ENCODE measurements at regions not wholly inside any gene's neighbourhood (a gene's known extent, or its start where the extent isn't known, plus 50 kb on each side); places are given as distances from the start of the nearest gene placed in this dataset.

- no peak overlapping the region for H3K27ac ChIP-seq (ENCODE audit: low read length)
- H3K4me3 ChIP-seq (ENCODE audit: low read length), result no peak overlapping the region
- no peaks in the 10 kb centered on the region for H3K9me3 ChIP-seq (ENCODE audit: control insufficient read depth, low read length)
- no peaks in the 10 kb centered on the region for H3K4me1 ChIP-seq (ENCODE audit: control insufficient read depth, insufficient read depth, low read length)
- H3K27me3 ChIP-seq (ENCODE audit: control insufficient read depth, insufficient read depth), result no peaks in the 10 kb centered on the region
- ATAC-seq (no peak), DNase-seq (no peak)
- intact Hi-C loops (cut with DNase I), result no loop called here
- WGBS, result 89% methylated on average over 4 of the region's 4 CpGs
Observed at GRCh38 chr20:52777171-52777570, 195.0 kb upstream of the TSHZ2 start.

DNA sequence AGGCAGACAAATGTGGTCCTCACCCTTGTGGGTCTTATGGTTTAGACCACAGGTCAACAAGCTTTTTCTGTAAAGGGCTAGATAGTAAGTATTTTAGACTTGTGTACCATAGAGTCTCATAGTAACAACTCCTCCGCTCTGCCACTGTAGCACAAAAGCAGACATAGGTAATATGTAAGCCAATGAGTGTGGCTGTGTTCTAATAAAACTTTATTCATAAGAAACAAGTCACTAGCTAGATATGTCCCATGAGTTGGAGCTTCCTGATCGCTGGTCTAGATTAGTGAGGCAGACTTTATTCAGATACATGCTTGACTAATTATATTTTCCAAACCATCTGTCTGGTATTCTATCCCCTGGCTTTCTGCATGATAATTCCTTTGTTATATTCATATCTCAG lies 196.4 kb upstream of the TSHZ2 start:
- Histone ChIP-seq H3K27ac (ENCODE audit: low read length) (no peak overlapping the region), H3K27me3 (ENCODE audit: control insufficient read depth, insufficient read depth) (no peaks in the 10 kb centered on the region), H3K4me3 (ENCODE audit: low read length) (no peak overlapping the region), H3K9me3 (ENCODE audit: control insufficient read depth, low read length) (no peaks in the 10 kb centered on the region), H3K4me1 (ENCODE audit: control insufficient read depth, insufficient read depth, low read length) (no peaks in the 10 kb centered on the region)
- ATAC-seq (no peak), DNase-seq (no peak)
- 95% methylated on average over 2 of the region's 2 CpGs for WGBS
- intact Hi-C loops (cut with DNase I), result no loop called here

GRCh38 chr20:52768694-52769093 lies 203.5 kb upstream of the TSHZ2 start:
- Histone ChIP-seq H3K4me1 (ENCODE audit: control insufficient read depth, insufficient read depth, low read length) (no peaks in the 10 kb centered on the region), H3K27ac (ENCODE audit: low read length) (no peak overlapping the region), H3K27me3 (ENCODE audit: control insufficient read depth, insufficient read depth) (no peaks in the 10 kb centered on the region), H3K9me3 (ENCODE audit: control insufficient read depth, low read length) (no peaks in the 10 kb centered on the region), H3K4me3 (ENCODE audit: low read length) (no peak overlapping the region)
- peak in 2 of 3 donors; percentile 20 to 72 for DNase-seq
- 20% methylated on average over 6 of the region's 6 CpGs for WGBS
- intact Hi-C loops (cut with DNase I), result no loop called here
- peak; percentile 34 to 47 for ATAC-seq

DNA sequence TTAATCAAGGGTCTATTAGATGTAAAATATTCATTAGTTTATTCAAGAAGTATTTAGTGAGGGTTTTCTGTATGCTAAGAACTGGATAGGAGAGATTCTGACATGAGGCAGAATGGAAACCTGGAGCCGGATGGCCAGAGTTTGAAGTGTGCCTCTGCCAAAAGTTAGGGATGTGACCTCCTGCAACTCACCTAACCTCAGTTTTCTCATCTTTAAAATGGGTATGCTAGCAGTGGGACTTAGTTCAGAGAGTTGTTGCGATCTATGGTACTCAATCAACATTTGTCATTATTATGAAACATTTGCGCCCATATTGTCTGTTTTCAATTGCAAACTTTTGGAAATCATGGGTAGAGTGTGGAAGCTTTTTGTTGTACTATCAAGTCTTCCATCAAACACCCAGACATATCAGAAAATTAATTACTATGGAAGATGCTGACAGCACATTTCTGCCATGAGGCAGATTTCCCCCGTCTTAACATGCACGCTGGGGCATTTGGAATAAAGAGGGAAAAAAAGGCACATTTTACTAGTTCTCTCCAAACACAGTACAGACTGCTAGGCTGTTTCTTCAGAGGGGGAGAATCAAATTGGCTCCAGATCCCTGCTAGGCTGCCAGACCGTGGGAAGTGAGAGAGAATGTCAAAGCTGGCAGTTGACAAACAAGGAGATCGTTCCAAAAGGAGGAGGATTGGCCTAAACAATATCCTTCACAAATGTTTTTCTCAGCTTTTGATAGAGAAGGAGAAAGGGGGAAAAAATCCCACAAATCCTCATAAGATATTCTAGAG lies 205.3 kb upstream of the TSHZ2 start:
- DNase-seq, result peak; percentile 21 to 79 (median 70)
- H3K27ac ChIP-seq (ENCODE audit: low read length), result no peak overlapping the region
- no peaks in the 10 kb centered on the region for H3K9me3 ChIP-seq (ENCODE audit: control insufficient read depth, low read length)
- no peaks in the 10 kb centered on the region for H3K4me1 ChIP-seq (ENCODE audit: control insufficient read depth, insufficient read depth, low read length)
- intact Hi-C loops (cut with DNase I), result no loop called here
- ATAC-seq, result peak in 1 of 2 donors; percentile 83
- WGBS, result 64% methylated on average over 7 of the region's 7 CpGs
- no peaks in the 10 kb centered on the region for H3K27me3 ChIP-seq (ENCODE audit: control insufficient read depth, insufficient read depth)
- no peak overlapping the region for H3K4me3 ChIP-seq (ENCODE audit: low read length)

GRCh38 chr20:52763321-52763853 lies 208.8 kb upstream of the TSHZ2 start:
- ATAC-seq (no peak), DNase-seq (no peak)
- Histone ChIP-seq H3K27me3 (ENCODE audit: control insufficient read depth, insufficient read depth) (no peaks in the 10 kb centered on the region), H3K27ac (ENCODE audit: low read length) (no peak overlapping the region), H3K4me3 (ENCODE audit: low read length) (no peak overlapping the region), H3K9me3 (ENCODE audit: control insufficient read depth, low read length) (no peaks in the 10 kb centered on the region), H3K4me1 (ENCODE audit: control insufficient read depth, insufficient read depth, low read length) (no peaks in the 10 kb centered on the region)
- 87% methylated on average over 9 of the region's 9 CpGs for WGBS
- intact Hi-C loops (cut with DNase I), result no loop called here

- Histone ChIP-seq H3K27ac (ENCODE audit: low read length) (peak overlapping the region; percentile 36), H3K4me3 (ENCODE audit: low read length) (no peak overlapping the region), H3K9me3 (ENCODE audit: control insufficient read depth, low read length) (no peaks in the 10 kb centered on the region), H3K4me1 (ENCODE audit: control insufficient read depth, insufficient read depth, low read length) (no peaks in the 10 kb centered on the region), H3K27me3 (ENCODE audit: control insufficient read depth, insufficient read depth) (no peaks in the 10 kb centered on the region)
- intact Hi-C loops (cut with DNase I), result no loop called here
- DNase-seq (no peak), ATAC-seq (peak; percentile 63 to 87)
- WGBS, result 25% methylated on average over 1 of the region's 1 CpG
Observed at GRCh38 chr20:52761867-52762266, 210.3 kb upstream of the TSHZ2 start.

GRCh38 chr20:52760791-52761190 lies 211.4 kb upstream of the TSHZ2 start:
- intact Hi-C loops (cut with DNase I), result no loop called here
- no peaks in the 10 kb centered on the region for H3K9me3 ChIP-seq (ENCODE audit: control insufficient read depth, low read length)
- no peak overlapping the region for H3K27ac ChIP-seq (ENCODE audit: low read length)
- no peaks in the 10 kb centered on the region for H3K27me3 ChIP-seq (ENCODE audit: control insufficient read depth, insufficient read depth)
- H3K4me3 ChIP-seq (ENCODE audit: low read length), result no peak overlapping the region
- ATAC-seq (no peak), DNase-seq (no peak)
- WGBS, result 92% methylated on average over 3 of the region's 3 CpGs
- no peaks in the 10 kb centered on the region for H3K4me1 ChIP-seq (ENCODE audit: control insufficient read depth, insufficient read depth, low read length)

DNA sequence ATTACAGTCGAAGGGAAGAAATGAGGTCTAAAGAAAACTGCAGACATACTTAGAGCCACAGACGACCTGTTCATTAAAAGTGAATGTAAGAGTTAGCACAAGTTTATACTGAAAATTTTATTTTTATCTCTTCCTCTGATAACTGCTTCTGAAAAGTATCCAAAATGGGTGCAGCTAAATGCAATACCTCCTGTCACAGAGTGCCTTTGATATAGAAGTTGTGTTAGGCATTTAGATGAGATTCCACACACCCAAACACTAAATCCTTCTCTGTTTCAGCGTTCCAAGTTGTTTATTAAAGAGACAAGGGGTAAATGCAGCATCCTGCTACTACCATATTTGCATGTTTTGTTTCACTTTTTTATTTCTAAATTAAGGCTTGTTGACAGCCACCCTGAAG lies 214.7 kb upstream of the TSHZ2 start:
- Histone ChIP-seq H3K4me3 (ENCODE audit: low read length) (no peak overlapping the region), H3K27ac (ENCODE audit: low read length) (no peak overlapping the region), H3K9me3 (ENCODE audit: control insufficient read depth, low read length) (no peaks in the 10 kb centered on the region), H3K27me3 (ENCODE audit: control insufficient read depth, insufficient read depth) (no peaks in the 10 kb centered on the region), H3K4me1 (ENCODE audit: control insufficient read depth, insufficient read depth, low read length) (no peaks in the 10 kb centered on the region)
- no peak for ATAC-seq
- DNase-seq, result no peak
- WGBS, result 59% methylated on average over 3 of the region's 3 CpGs
- intact Hi-C loops (cut with DNase I), result no loop called here

DNA sequence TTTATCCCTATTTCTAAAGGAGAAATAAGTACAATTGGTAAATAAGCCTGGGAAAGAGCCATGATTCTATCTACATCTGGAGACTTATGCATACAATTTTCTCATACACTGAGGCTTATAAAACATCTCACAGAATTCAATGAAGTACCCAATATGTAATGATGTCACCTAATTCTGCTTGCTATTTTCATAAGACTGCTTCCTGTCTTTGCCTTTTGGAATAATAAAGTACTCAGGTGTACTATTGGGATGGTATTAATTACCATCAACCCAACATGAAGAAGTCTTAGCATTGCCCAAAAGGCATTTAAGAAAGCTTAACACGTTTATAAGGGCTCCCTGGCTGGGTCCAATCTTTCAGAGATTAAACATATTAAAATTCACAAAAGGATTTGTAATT lies 216.4 kb upstream of the TSHZ2 start:
- WGBS, result 57% methylated on average over 1 of the region's 1 CpG
- no peaks in the 10 kb centered on the region for H3K27me3 ChIP-seq (ENCODE audit: control insufficient read depth, insufficient read depth)
- DNase-seq (no peak), ATAC-seq (no peak)
- intact Hi-C loops (cut with DNase I), result no loop called here
- no peaks in the 10 kb centered on the region for H3K4me1 ChIP-seq (ENCODE audit: control insufficient read depth, insufficient read depth, low read length)
- no peak overlapping the region for H3K27ac ChIP-seq (ENCODE audit: low read length)
- H3K9me3 ChIP-seq (ENCODE audit: control insufficient read depth, low read length), result no peaks in the 10 kb centered on the region
- no peak overlapping the region for H3K4me3 ChIP-seq (ENCODE audit: low read length)

DNA sequence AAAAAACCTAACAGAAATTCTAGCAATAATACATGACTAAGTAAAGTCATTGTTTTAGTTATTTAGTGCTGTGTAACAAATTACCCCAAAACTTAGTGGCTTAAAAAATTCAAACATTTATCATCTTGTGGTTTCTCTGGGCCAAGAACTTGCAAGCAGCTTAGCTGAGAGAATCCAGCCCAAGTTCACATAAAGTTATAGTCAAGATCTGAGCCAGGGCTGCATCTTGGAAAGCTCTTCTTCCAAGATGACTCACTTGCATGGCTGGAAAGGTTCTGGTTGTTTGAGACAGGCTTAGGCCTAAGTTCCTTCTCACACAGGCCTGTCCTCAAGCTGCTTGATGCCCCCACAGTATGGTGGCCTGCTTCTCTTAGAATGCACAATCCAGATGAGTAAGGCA lies 217.8 kb upstream of the TSHZ2 start:
- ATAC-seq (no peak), DNase-seq (no peak)
- Histone ChIP-seq H3K27ac (ENCODE audit: low read length) (no peak overlapping the region), H3K9me3 (ENCODE audit: control insufficient read depth, low read length) (no peaks in the 10 kb centered on the region), H3K4me1 (ENCODE audit: control insufficient read depth, insufficient read depth, low read length) (no peaks in the 10 kb centered on the region), H3K4me3 (ENCODE audit: low read length) (no peak overlapping the region), H3K27me3 (ENCODE audit: control insufficient read depth, insufficient read depth) (no peaks in the 10 kb centered on the region)
- intact Hi-C loops (cut with DNase I), result no loop called here

DNA sequence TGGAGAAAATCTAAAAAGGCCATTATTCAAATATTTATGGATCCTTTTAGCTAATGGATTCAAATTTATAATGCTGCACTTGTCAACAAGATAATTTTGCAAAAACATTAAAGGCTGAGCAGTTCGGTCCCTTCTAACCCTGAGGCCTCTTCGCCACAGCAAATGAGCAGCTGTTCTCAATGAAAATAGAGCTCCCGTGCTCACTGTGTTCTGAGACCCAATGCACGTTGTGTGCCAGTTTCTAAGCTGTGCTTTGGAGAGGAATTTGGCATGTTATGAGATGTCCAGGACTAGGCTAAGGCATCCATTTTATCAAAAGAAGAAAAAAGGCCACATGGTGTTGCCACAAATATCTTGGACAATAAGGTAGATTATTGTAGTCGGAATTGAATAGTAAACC lies 220.1 kb upstream of the TSHZ2 start:
- DNase-seq, result no peak
- intact Hi-C loops (cut with DNase I), result no loop called here
- H3K9me3 ChIP-seq (ENCODE audit: control insufficient read depth, low read length), result no peaks in the 10 kb centered on the region
- no peaks in the 10 kb centered on the region for H3K27me3 ChIP-seq (ENCODE audit: control insufficient read depth, insufficient read depth)
- ATAC-seq, result no peak
- H3K27ac ChIP-seq (ENCODE audit: low read length), result no peak overlapping the region
- WGBS, result 86% methylated on average over 5 of the region's 5 CpGs
- no peaks in the 10 kb centered on the region for H3K4me1 ChIP-seq (ENCODE audit: control insufficient read depth, insufficient read depth, low read length)
- H3K4me3 ChIP-seq (ENCODE audit: low read length), result no peak overlapping the region

DNA sequence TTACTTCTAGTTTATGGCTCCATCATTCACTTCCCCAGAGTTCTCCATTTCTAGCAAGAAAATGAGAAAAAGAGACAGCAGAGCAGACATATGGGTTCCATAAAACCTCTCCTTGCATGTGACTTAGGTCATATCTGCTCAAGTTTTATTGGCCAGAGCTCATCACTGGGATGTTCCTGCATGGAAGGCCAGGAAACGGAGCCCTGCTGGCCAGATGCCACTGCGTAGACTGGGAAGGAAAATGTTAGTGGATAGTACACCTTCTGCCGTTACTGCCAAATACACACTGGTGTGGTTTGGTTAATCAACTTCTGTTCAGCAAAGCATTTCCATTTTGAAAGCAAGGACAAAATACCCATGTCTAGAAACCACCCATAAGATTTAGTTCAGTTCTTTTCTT lies 220.6 kb upstream of the TSHZ2 start:
- ATAC-seq (no peak), DNase-seq (no peak)
- H3K4me1 ChIP-seq (ENCODE audit: control insufficient read depth, insufficient read depth, low read length), result no peaks in the 10 kb centered on the region
- H3K27me3 ChIP-seq (ENCODE audit: control insufficient read depth, insufficient read depth), result no peaks in the 10 kb centered on the region
- H3K4me3 ChIP-seq (ENCODE audit: low read length), result no peak overlapping the region
- intact Hi-C loops (cut with DNase I), result no loop called here
- whole genome bisulfite sequencing, result 58% methylated on average over 3 of the region's 3 CpGs
- no peak overlapping the region for H3K27ac ChIP-seq (ENCODE audit: low read length)
- no peaks in the 10 kb centered on the region for H3K9me3 ChIP-seq (ENCODE audit: control insufficient read depth, low read length)

Measured in right cardiac atrium (tissue), 5 donors.